ENCODE measurements at regions not wholly inside any gene's neighbourhood (a gene's known extent, or its start where the extent isn't known, plus 50 kb on each side); places are given as distances from the start of the nearest gene placed in this dataset.

DNA sequence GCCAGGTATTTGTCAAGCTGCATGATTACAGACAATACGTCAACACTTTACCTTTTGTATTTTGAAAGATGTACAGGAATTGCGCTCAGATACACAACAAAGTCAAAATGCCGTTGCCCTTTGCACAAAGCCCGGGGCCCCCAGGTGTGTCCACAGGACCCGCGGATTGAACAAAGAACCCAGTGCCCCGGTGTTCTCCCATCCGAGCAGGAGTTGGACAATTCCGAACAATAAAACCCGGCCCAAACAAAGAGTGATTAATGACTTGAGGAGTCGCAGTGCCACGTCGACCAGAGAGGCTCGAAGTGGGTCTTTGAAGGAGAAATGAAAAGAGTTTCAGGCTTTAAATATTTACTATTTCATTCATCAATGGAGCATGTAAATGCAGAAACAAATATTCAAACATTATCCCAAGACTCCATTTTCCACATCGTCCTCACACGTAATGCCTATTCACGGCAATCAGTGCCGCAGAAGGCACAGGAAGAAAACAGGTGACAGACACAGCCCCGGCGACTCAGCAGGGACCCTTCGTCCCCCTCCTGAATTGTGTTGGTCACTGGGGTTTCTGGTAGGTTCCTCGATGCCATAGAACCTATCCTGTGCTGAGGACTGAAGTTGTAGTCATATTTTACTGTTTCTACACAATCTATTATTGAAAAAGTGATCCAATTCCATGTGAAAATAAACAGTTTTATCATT is 70.9 kb upstream of the MGMT start:
- DNase-seq, result no peak

DNA sequence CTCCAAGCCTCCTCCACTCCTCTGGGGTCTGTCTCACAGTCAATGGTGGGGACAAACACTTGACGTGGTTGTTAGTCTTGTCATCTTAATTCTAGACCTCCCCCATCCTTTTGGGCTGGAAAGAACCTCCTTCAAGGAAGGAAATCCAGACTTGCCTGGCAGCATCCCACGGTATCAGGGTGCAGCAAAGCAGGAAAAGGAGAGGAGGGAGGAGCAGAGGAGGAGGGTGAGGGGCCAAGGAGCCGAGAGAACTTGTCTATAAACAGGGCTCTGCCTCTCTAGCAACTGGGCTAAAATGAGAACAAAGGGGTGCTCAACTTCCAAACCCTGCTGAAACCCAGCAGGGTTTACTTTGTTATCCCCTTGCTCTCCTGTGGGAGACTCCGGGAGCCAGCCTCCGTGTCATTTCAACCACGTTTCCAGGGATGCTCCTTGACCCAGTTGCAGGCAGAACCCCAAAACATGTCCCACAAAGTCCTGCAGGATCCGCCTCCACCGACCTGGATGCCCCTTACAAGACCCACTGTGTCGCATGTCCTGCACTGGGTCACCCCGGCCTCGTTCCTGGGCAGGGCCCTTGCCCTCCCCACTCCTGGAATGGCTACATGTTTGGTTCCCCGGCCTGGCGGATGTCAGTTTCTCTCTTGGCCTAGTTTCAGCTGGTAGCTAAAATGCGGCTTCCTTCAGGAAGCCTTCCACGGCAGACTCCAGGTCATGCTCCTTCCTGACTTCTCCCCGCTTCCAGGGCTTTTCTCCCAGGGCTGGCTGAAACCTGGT is 69.7 kb upstream of the MGMT start:
- DNase-seq, result no peak

DNA sequence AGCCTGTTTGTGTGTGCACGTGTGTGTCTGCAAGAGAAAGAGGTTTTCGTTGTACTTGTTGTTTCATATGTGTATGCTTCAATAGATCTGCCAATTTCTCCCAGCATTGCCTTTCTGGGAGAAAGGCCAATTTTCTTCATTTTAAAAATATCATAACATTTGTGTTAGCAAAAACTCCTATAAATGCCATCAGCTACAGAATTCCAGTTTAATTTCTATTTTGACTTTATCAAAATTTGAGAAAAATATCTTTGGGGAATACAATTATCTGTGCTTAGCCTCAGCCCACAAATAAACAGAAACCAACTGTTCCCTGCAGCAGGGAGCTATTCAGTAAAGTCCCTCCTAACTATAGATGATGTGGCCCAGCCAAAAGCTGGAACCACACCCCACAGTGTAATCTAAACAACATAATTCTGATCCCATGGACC is 68.3 kb upstream of the MGMT start:
- DNase-seq, result no peak

DNA sequence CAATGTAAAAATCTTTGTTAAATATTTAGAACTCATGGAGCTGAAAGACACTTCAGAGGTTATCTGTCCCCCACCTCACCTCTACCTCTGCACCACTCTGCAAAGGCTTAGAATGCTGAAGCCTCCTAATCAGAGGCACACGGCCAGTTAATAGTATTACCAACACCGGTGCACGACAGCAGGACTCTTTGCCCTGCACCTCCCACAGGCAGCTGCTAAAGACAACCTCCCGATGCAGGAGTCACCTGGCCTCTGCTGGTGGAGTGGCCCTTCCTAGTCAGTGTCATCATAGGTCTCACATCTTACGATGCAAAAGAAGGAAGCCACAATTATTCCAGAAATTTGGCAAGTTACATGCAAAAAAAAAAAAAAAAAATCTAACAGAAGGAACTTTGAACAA is 66.6 kb upstream of the MGMT start:
- no peak for DNase-seq

DNA sequence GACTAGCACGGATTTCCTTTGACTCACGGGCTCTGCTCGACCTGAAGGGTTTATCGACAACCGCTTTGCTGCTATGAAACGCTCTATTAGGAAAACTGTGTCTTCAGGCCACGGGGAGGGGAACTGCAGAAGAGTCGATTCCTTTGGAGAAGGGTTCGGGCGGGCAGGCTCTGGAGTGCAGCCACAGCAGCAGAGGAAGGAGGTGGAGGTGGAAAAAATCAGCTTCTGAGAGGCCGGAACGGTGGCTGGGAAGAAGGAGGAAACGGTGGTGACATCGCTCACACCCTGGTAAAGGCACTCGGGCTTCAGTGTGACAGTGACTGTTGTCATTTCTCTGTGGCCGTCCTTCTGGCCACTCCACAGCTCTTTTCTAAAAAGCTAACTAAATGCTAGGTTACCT is 64.6 kb upstream of the MGMT start:
- DNase-seq, result no peak

DNA sequence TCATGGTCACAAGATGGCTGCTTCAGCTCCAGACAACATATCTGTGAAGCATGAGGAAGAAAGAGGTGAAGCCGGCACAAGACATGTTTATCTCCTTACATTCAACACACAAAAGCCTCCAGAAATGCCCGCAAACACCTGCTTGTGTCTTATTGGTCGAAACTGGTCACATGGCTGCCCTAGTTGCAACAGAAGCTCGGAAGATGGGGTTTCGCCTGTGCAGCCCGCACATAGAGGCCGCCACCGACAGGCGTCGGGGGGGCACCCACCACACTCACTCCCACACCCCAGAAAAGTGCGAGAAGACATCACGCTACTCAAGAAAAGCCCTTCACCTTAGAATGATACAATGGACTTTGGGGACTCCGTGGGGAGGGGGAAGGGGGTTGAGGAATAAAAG is 63.0 kb upstream of the MGMT start:
- no peak for DNase-seq

DNA sequence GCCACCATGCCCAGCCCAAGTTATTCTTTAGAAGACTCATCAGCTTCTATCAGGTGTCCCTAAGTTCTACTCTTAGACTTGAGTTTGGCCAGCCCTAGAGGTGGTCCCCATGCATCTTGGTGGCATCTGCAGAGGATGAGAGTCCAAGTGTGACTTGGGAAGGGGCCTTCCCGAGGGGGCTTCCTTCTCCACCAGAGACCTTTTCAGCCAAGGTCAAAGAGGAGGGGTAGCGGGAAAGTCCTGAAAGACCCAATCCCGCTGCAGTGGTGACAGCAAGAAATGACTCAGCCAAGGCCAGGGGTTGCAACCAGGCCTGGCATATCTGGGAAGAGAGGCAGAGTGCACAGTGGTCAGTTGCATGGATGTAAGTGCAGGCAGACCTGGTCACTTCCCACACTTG is 61.7 kb upstream of the MGMT start:
- DNase-seq, result no peak

DNA sequence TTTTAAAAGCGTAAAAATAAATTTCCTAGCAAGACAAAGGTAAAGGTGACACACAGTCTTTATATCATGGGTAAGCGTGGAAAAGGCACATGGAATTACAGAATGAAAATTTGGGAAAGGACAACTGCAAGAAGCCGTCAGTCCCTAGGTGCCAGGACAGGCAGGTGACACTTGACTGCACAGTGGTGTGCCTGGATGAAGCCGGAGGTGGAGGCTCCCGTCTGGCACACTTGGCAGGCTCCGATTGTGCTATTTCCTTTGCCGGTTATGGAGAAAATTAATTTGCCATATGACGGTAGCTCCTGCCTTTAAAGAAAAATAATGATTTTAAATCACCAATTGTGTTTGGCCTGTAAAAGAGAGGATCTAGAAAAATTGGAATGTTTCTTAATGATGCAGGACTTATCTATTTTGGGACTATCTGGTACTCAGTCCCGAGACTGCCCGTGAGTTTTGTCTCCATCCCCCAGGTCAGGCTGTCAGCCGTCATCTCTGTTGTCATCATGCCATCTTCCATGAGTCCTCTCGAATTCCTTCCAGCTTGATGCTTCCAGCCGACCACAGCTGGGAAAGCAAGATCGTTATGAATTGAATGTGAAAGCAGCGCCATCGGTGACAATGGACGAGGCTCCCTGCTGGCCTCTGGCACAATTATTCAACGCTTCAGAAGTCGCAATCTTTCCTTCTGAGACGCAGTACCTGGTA is 56.2 kb upstream of the MGMT start:
- DNase-seq, result no peak

DNA sequence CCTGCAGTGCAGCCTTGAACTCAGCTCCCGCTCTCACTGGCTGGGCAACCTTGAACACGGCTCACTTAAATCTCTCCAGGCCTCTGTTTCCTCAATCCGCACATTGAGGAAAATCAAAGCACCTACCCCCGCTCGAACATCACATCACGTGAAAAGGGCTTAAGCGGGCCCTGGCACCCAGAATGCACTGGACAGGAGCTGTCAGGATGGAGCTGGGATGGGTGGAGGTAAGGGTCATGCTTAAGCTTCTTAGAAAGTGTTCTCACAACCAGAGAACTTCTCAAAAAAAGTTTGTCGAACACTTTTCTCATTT is 55.7 kb upstream of the MGMT start:
- no peak for DNase-seq

DNA sequence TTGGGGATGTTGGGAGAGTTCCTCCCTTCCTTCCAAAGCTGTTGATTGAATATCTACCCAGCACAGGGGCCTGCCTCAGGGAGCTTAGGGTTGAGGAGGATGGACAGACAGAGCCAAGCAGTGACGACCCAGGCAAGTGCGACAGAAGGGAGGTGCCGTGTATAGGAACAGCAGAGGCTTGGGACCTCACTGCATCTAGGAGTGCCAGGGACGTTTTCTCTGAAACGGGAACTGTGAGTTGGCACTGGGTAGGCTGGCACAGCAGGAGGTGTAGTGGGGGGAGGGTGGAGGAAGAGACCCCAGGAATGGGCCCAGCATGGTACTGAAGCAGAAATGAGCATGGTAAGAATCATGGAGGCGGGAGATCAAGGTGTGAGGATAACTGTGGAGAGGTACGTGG is 55.3 kb upstream of the MGMT start:
- DNase-seq, result no peak

DNA sequence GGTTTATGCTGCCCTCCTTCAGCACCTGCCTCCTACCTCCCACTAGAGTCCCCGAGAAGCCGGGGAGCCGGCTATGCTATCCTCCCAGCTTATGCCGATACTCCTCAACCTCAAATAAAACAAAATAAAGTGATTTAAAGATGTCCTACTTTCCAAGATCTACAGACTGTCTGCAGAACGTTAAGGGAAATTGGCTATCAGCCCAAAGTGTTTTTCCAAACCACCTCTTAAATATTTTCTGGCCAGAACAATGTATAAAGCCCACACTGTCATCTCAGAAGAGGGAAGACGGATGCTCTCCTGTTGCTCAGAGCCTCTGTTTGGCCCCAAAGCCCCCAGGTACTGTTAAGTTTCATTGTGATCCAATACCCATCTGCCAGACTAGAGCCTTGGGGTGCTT is 54.0 kb upstream of the MGMT start:
- no peak for DNase-seq

DNA sequence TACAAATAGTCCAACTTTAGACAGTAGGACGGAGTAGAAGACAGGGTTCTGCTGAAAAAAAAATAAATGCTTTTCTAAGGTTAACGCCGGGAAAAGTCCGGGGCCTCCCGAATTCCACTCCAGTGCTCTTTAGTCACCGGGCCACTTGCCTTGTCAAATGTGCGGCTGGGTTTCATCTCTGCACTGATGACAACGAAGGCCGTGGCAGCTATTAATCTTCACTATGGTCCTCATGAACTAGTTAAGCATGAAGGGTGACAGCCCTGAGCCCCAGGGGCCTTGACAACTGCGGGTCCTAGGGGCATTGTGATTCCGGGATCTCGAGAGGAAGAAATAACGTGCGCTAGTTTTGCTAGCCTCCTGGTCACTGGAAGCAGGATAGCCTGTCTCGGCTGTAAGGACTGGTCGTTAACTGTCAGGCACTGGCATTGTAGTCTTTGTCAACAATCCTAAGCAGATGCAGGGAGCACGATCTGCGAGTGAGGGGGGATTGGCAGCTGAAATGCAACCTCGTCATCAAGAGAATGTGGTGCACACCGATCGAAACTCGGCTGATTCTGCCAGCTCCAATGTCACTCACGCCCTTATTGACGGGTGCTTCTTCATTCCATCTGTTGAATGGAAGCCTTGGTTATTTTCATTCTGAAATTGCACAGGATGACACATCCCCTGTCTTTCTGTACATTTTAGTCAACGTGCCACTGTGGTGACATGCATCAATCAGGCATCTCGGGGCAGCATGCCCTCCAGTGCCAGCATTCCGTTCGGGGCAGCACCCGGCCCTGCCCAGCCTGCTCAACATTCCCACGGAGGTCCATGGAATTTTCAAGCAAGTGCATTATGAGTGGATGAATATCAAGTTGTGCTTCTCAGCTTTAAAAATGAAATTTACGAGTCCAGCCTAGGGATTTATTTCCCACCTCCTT is 51.6 kb upstream of the MGMT start:
- DNase-seq, result no peak

DNA sequence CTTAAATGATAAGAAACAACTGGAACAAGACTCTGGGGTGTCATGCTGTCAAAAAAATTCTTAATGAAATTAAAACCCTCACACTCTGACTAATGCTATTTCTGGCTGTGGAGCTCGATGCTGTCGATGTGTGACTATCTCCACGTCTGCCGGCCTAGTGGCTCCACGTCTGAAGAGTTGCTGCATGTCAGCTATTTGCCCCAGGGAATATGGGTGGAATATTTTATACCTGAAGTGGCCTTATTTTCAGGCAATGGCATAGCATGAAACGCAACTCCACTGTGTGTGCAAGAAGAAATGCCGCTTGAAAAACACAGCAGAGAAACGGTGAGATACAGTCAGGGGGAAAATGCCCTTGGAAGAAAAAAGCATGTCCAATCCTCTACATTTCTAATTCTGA is 50.9 kb upstream of the MGMT start:
- DNase-seq, result no peak

DNA sequence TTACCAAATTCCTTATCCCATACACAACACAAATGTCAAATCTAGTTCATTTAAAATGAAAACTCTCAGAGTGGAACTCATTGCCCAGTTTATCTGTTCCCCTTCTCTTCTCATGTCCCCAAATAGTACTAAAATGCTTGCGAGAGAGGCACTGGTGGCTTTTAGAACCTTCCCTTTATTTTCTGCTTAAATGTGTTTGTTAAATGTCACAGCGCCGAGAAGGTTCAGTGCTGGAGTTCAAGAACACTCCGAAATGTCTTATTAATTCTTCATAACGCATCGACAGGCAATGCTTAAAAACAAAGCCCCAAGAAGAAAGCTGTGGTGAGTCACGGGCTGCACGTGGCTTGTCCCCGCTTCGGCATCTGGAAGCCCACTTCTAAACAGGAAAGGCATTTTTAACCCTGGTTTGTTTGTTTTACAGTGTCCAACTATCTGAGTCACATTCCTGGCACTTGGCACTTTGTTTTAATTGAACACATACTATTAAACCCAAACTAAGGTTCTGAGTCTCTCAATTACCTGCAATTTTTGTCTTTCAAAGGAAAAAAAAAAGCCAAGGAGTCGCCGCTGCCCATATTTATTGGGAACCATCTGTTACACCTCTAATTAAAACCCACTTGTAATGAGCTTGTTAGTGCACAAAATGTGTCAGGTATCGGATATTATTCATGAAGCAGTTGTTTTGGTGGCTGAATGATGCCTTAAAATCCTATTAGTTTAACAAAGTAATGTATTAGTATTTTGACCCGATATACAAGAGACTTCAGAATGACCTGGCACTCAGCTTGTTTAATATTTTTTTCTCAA is 49.9 kb upstream of the MGMT start:
- no peak for DNase-seq

Data from NCI-H1105 treated with DMSO at 0.1 percent for 48 hours (cell line).